Transverse colon (tissue), 4 donors: ENCODE measurements at regions not wholly inside any gene's neighbourhood (a gene's known extent, or its start where the extent isn't known, plus 50 kb on each side); places are given as distances from the start of the nearest gene placed in this dataset.

Source experiments
- DNase-seq: peaks from one replicate; pipeline ENCODE4 v3.0.0-alpha.2; 2019
- H3K27ac ChIP-seq, 4 donors: fragments of 200-600 bp; sonication (generic); 2 replicates each; pipeline ENCODE4 v1.5.1; 2016 to 2018; ENCODE audit warnings: inconsistent platforms in 4 of 4
- H3K27me3 ChIP-seq: fragments of 200-600 bp; sonication (generic); 2 replicates; pipeline ENCODE4 v1.5.1; 2017; ENCODE audit warnings: inconsistent platforms
- H3K36me3 ChIP-seq, 4 donors: fragments of 200-600 bp; sonication (generic); 2 replicates each; pipeline ENCODE4 v1.5.1; 2017 to 2019; ENCODE audit warnings: inconsistent platforms in 4 of 4
- H3K4me1 ChIP-seq, 4 donors: fragments of 200-600 bp; sonication (generic); 2 replicates each; pipeline ENCODE4 v1.5.1; 2017 to 2020; ENCODE audit warnings: inconsistent platforms in 4 of 4
- H3K4me3 ChIP-seq, 4 donors: fragments of 200-600 bp; sonication (generic); 1 replicate in 1 of 4; 2 replicates in 3 of 4; pipeline versions ENCODE4 v1.5.1 to v1.6.1; 2017 to 2019; ENCODE audit warnings: inconsistent platforms in 4 of 4
- H3K9me3 ChIP-seq, 2 donors: fragments of 200-600 bp; sonication (generic); 2 replicates each; pipeline ENCODE4 v1.5.1; 2017 to 2019; ENCODE audit warnings: inconsistent platforms in 2 of 2
- CTCF ChIP-seq, 5 experiments: fragments of 200-600 bp in 3 of 5; fragments of 450-650 bp in 2 of 5; sonication (generic) in 3 of 5; IDR thresholded peaks; 1 replicate in 2 of 5; 2 replicates in 3 of 5; pipeline ENCODE4 v1.5.1; 2016 to 2017; ENCODE audit warnings: antibody characterized with exemption in 5 of 5, inconsistent platforms in 3 of 5, mild to moderate bottlenecking in 2 of 5, moderate library complexity in 1 of 5
- EP300 ChIP-seq: sonication (generic); formaldehyde crosslinking; IDR thresholded peaks from one replicate; pipeline ENCODE4 v1.6.1; 2017; ENCODE audit warnings: antibody characterized with exemption, low read depth
- POLR2A ChIP-seq: fragments of 450-650 bp; IDR thresholded peaks from one replicate; pipeline ENCODE4 v1.6.1; 2016; ENCODE audit warnings: antibody characterized with exemption, mild to moderate bottlenecking, moderate library complexity
- POLR2AphosphoS5 ChIP-seq, 3 donors: sonication (generic); formaldehyde crosslinking; IDR thresholded peaks; one replicate each; pipeline ENCODE4 v1.6.1; 2016; ENCODE audit warnings: antibody characterized with exemption in 3 of 3
- WGBS, 2 donors: methylation state at CpG; one replicate each; pipeline ENCODE4 v1.1.5; 2018; ENCODE audit warnings: low coverage in 1 of 2; 5-methylcytosine and 5-hydroxymethylcytosine counted together
- in situ Hi-C, 4 donors: fragments of 200-750 bp; cut with MboI; loops; one replicate each; pipeline versions ENCODE4 v1.15.0 to v1.15.1; 2017; ENCODE audit warnings: low sequenced_read_pairs in 3 of 4, low pct_ligation_motif_present in 1 of 4, low pct_unique_long_range_greater_than_20kb in 1 of 4
- intact Hi-C: fragments of 100-400 bp; cut with DNase I; formaldehyde crosslinking; loops from one replicate; pipeline ENCODE4 v1.15.1; 2023; ENCODE audit warnings: low total_unique reads

GRCh38 chr12:13342971-13343370, 146.4 kb downstream of the EMP1 start:
- in situ Hi-C loops (loop anchor here in 1 of 4 donors (25.0 kb wide), 1 partner anchor 794 kb away; no protein-coding TSS in a partner anchor), intact Hi-C loops (no loop called here)
- Histone ChIP-seq H3K27me3 (no peaks in the 10 kb centered on the region), H3K4me3 (no peak overlapping the region), H3K36me3 (no peaks in the 10 kb centered on the region), H3K27ac (no peak overlapping the region), H3K4me1 (no peaks in the 10 kb centered on the region), H3K9me3 (no peaks in the 10 kb centered on the region)
- DNase-seq: no peak
- 71 to 73% methylated on average over 1 to 3 of the region's 3 CpGs for WGBS, 2 donors
- TF ChIP-seq POLR2AphosphoS5 (IDR thresholded peaks at IDR 0.05) (no peak), CTCF (IDR thresholded peaks at IDR 0.05) (no peak), POLR2A (no peak), EP300 (no peak)

- Histone ChIP-seq H3K4me3 (no peak overlapping the region), H3K27ac (no peak overlapping the region), H3K36me3 (no peaks in the 10 kb centered on the region), H3K4me1 (no peaks in the 10 kb centered on the region), H3K27me3 (no peaks in the 10 kb centered on the region), H3K9me3 (no peaks in the 10 kb centered on the region)
- intact Hi-C loops (no loop called here), in situ Hi-C loops (loop anchor here in 1 of 4 donors (25.0 kb wide), 1 partner anchor 797 kb away; no protein-coding TSS in a partner anchor)
- DNase-seq: no peak
- no peak for TF ChIP-seq CTCF (IDR thresholded peaks at IDR 0.05)
- TF ChIP-seq POLR2A: no peak
- no peak for TF ChIP-seq POLR2AphosphoS5 (IDR thresholded peaks at IDR 0.05)
- TF ChIP-seq EP300: no peak
- 65 to 67% methylated on average over 1 of the region's 1 CpG for WGBS, 2 donors
These were observed 143.6 kb downstream of the EMP1 start for GRCh38 chr12:13340149-13340548.

GRCh38 chr12:13339538-13339937, 143.0 kb downstream of the EMP1 start:
- WGBS, 2 donors: 95 to 100% methylated on average over 1 of the region's 1 CpG
- TF ChIP-seq CTCF (IDR thresholded peaks at IDR 0.05) (no peak), POLR2A (no peak), EP300 (no peak), POLR2AphosphoS5 (IDR thresholded peaks at IDR 0.05) (no peak)
- no peak overlapping the region for H3K4me3 ChIP-seq
- H3K36me3 ChIP-seq: no peaks in the 10 kb centered on the region
- H3K4me1 ChIP-seq: no peaks in the 10 kb centered on the region
- H3K27ac ChIP-seq: no peak overlapping the region
- no peaks in the 10 kb centered on the region for H3K27me3 ChIP-seq
- intact Hi-C loops: no loop called here
- no peak for DNase-seq
- H3K9me3 ChIP-seq: no peaks in the 10 kb centered on the region
- in situ Hi-C loops: loop anchor here in 1 of 4 donors (25.0 kb wide), 1 partner anchor 798 kb away; no protein-coding TSS in a partner anchor

- intact Hi-C loops: no loop called here
- WGBS, 2 donors: 78 to 92% methylated on average over 3 to 4 of the region's 4 CpGs
- H3K9me3 ChIP-seq: no peaks in the 10 kb centered on the region
- in situ Hi-C loops: loop anchor here in 1 of 4 donors (25.0 kb wide), 1 partner anchor 798 kb away; no protein-coding TSS in a partner anchor
- no peak for TF ChIP-seq CTCF (IDR thresholded peaks at IDR 0.05)
- TF ChIP-seq EP300: no peak
- TF ChIP-seq POLR2A: no peak
- TF ChIP-seq POLR2AphosphoS5 (IDR thresholded peaks at IDR 0.05): no peak
- DNase-seq: no peak
- no peak overlapping the region for H3K27ac ChIP-seq
- no peaks in the 10 kb centered on the region for H3K4me1 ChIP-seq
- H3K36me3 ChIP-seq: no peaks in the 10 kb centered on the region
- no peaks in the 10 kb centered on the region for H3K27me3 ChIP-seq
- no peak overlapping the region for H3K4me3 ChIP-seq
These were observed 142.6 kb downstream of the EMP1 start for GRCh38 chr12:13339091-13339490.
